ENCODE measurements at regions not wholly inside any gene's neighbourhood (a gene's known extent, or its start where the extent isn't known, plus 50 kb on each side); places are given as distances from the start of the nearest gene placed in this dataset.
"Not testable (repeated sequence)": the region's sequence is repeated elsewhere in the genome, so short reads cannot be mapped to it uniquely, and the experiment has no call there.

- not testable (repeated sequence) for DNase-seq (ENCODE audit: low read depth in 2 of 2, low spot score in 1 of 2)
Measured at GRCh38 chr16:29171296-29171695, 186.4 kb downstream of the LAT start.

- not testable (repeated sequence) for DNase-seq (ENCODE audit: low read depth in 2 of 2, low spot score in 1 of 2)
Measured at GRCh38 chr16:29170393-29171119, 185.7 kb downstream of the LAT start.

- DNase-seq (ENCODE audit: low read depth in 2 of 2, low spot score in 1 of 2): not testable (repeated sequence)
Measured at GRCh38 chr16:29169295-29169994, 184.6 kb downstream of the LAT start.

GRCh38 chr16:29168515-29169259 is 183.8 kb downstream of the LAT start:
- DNase-seq (ENCODE audit: low read depth in 2 of 2, low spot score in 1 of 2): not testable (repeated sequence)

GRCh38 chr16:29164442-29165089 is 179.7 kb downstream of the LAT start:
- not testable (repeated sequence) for DNase-seq (ENCODE audit: low read depth in 2 of 2, low spot score in 1 of 2)

- not testable (repeated sequence) for DNase-seq (ENCODE audit: low read depth in 2 of 2, low spot score in 1 of 2)
Measured at GRCh38 chr16:29160171-29160570, 175.3 kb downstream of the LAT start.

- not testable (repeated sequence) for DNase-seq (ENCODE audit: low read depth in 2 of 2, low spot score in 1 of 2)
Measured at GRCh38 chr16:29159603-29160002, 174.8 kb downstream of the LAT start.

- no peak for DNase-seq (ENCODE audit: low read depth in 2 of 2, low spot score in 1 of 2)
Measured at GRCh38 chr16:29158785-29159184, 173.9 kb downstream of the LAT start.

GRCh38 chr16:29158031-29158784 is 173.4 kb downstream of the LAT start:
- not testable (repeated sequence) for DNase-seq (ENCODE audit: low read depth in 2 of 2, low spot score in 1 of 2)

- DNase-seq (ENCODE audit: low read depth in 2 of 2, low spot score in 1 of 2): not testable (repeated sequence)
Measured at GRCh38 chr16:29157051-29157923, 172.4 kb downstream of the LAT start.

- no peak for DNase-seq (ENCODE audit: low read depth in 2 of 2, low spot score in 1 of 2)
Measured at GRCh38 chr16:29156511-29156910, 171.7 kb downstream of the LAT start.

- DNase-seq (ENCODE audit: low read depth in 2 of 2, low spot score in 1 of 2): not testable (repeated sequence)
Measured at GRCh38 chr16:29155866-29156200, 171.0 kb downstream of the LAT start.

- DNase-seq (ENCODE audit: low read depth in 2 of 2, low spot score in 1 of 2): not testable (repeated sequence)
Measured at GRCh38 chr16:29155131-29155865, 170.4 kb downstream of the LAT start.

- DNase-seq (ENCODE audit: low read depth in 2 of 2, low spot score in 1 of 2): no peak
Measured at GRCh38 chr16:29154676-29155121, 169.8 kb downstream of the LAT start.

GRCh38 chr16:29154088-29154487 is 169.2 kb downstream of the LAT start:
- DNase-seq (ENCODE audit: low read depth in 2 of 2, low spot score in 1 of 2): no peak

GRCh38 chr16:29153307-29153706 is 168.5 kb downstream of the LAT start:
- not testable (repeated sequence) for DNase-seq (ENCODE audit: low read depth in 2 of 2, low spot score in 1 of 2)

GRCh38 chr16:29152544-29153031 is 167.7 kb downstream of the LAT start:
- not testable (repeated sequence) for DNase-seq (ENCODE audit: low read depth in 2 of 2, low spot score in 1 of 2)

- no peak for DNase-seq (ENCODE audit: low read depth in 2 of 2, low spot score in 1 of 2)
Measured at GRCh38 chr16:29151317-29151716, 166.5 kb downstream of the LAT start.

- DNase-seq (ENCODE audit: low read depth in 2 of 2, low spot score in 1 of 2): not testable (repeated sequence)
Measured at GRCh38 chr16:29149912-29150311, 165.1 kb downstream of the LAT start.
